Heart left ventricle (tissue), 16 donors: ENCODE measurements at regions not wholly inside any gene's neighbourhood (a gene's known extent, or its start where the extent isn't known, plus 50 kb on each side); places are given as distances from the start of the nearest gene placed in this dataset.

Experiments used
- ATAC-seq, 4 donors: fragments of 200-7000 bp; cut with Tn5 transposase; one replicate each; pipeline ENCODE4 v1.9.1; 2020 to 2022; ENCODE audit warnings: moderate library complexity in 4 of 4, mild to moderate bottlenecking in 3 of 4, moderate number of reproducible peaks in 1 of 4
- DNase-seq, 5 donors: peaks; one replicate each; pipeline ENCODE4 v3.0.0-alpha.2; 2020
- H3K27ac ChIP-seq, 12 donors: fragments of 200-600 bp; sonication (generic) in 4 of 12; one replicate each; pipeline versions ENCODE4 v1.5.0 to v1.8.0; 2016 to 2022; ENCODE audit warnings: mild to moderate bottlenecking in 2 of 12
- H3K27me3 ChIP-seq, 9 donors: fragments of 200-600 bp; sonication (generic) in 2 of 9; one replicate each; pipeline versions ENCODE4 v1.5.1 to v1.8.0; 2016 to 2022; ENCODE audit warnings: mild to moderate bottlenecking in 3 of 9
- H3K36me3 ChIP-seq, 9 donors: fragments of 200-600 bp; sonication (generic) in 2 of 9; one replicate each; pipeline versions ENCODE4 v1.5.0 to v1.8.0; 2018 to 2022; ENCODE audit warnings: mild to moderate bottlenecking in 2 of 9
- H3K4me1 ChIP-seq, 12 donors: fragments of 200-600 bp; sonication (generic) in 4 of 12; one replicate each; pipeline versions ENCODE4 v1.5.0 to v1.8.0; 2016 to 2022; ENCODE audit warnings: mild to moderate bottlenecking in 3 of 12
- H3K4me3 ChIP-seq, 12 donors: fragments of 200-600 bp; sonication (generic) in 4 of 12; one replicate each; pipeline versions ENCODE4 v1.5.0 to v1.8.0; 2017 to 2022; ENCODE audit warnings: mild to moderate bottlenecking in 9 of 12, moderate library complexity in 4 of 12
- H3K9me3 ChIP-seq, 12 donors: fragments of 200-600 bp; sonication (generic) in 4 of 12; one replicate each; pipeline versions ENCODE4 v1.5.0 to v1.8.0; 2016 to 2022; ENCODE audit warnings: mild to moderate bottlenecking in 1 of 12
- POLR2A ChIP-seq, 2 donors: fragments of 450-650 bp; IDR thresholded peaks; one replicate each; pipeline ENCODE4 v1.6.1; 2017; ENCODE audit warnings: antibody characterized with exemption in 2 of 2, mild to moderate bottlenecking in 2 of 2, moderate library complexity in 2 of 2
- WGBS, 4 donors: extraction: QIAGEN DNeasy Blood & Tissue Kit in 2 of 4; methylation state at CpG; one replicate each; pipeline versions ENCODE4 v1.1.5 to v1.1.7; 2013 to 2018; 5-methylcytosine and 5-hydroxymethylcytosine counted together
- intact Hi-C, 10 donors: fragments of 100-400 bp; cut with DNase I; formaldehyde crosslinking; loops; one replicate each; pipeline versions ENCODE4 v1.11.1 to v1.14.2; 2022
- TF ChIP-seq, protein P1 (sequence below), 12 donors: fragments of 200-600 bp; sonication (generic) in 4 of 12; IDR thresholded peaks; one replicate each; pipeline versions ENCODE4 v1.5.0 to v1.8.0; 2018 to 2022; ENCODE audit warnings: antibody characterized with exemption in 12 of 12, mild to moderate bottlenecking in 5 of 12
- donor health status: ischemic (EF 13 %, LVEDD 7.1; RV severe dilation, severe dysfunction).
- donor health status: healthy with polysubstance abuse.
- donor health status: DM: no; HTN: yes; CAD: no.
- donor health status: DM: no; HTN: no; CAD: no.
- donor health status: ischemic (EF 25% LVEDD 6.9; RV normal size, moderate dysfunction).
- donor health status: ischemic (EF 25% LVEDD 5.7; RV mildly dilated, moderate dysfunction).
- donor health status: healthy.
- donor health status: DM: yes; HTN: yes; CAD: no.
- donor health status: ischemic (EF 35%, LVEDD 5.7; RV mildly dilated, moderate dysfunction).
- donor health status: nonischemic (EF 11% LVEDD 7.7; RV severe dilation, severe dysfunction).
- donor health status: DM: yes; HTN: yes; CAD: no.
- donor health status: PGD.
- donor health status: ischemic (EF 29% LVEDD 5.4; RV normal size, mild dysfunction).
- donor health status: nonischemic (EF 23%, LVEDD 6.1; RV moderate dilation, normal function).

GRCh38 chr2:199216253-199216652 is 241.5 kb downstream of the SATB2 start:
- ATAC-seq (no peak), DNase-seq (no peak)
- no peak overlapping the region for H3K4me3 ChIP-seq
- H3K36me3 ChIP-seq = no peaks in the 10 kb centered on the region
- peaks cover 0 to 19% (median 7%) of the 10 kb centered on the region in 12 donors for H3K9me3 ChIP-seq
- intact Hi-C loops = no loop called here
- no peaks in the 10 kb centered on the region for H3K4me1 ChIP-seq
- TF ChIP-seq POLR2A (IDR thresholded peaks at IDR 0.05) = no peak
- TF ChIP-seq, protein P1, sequence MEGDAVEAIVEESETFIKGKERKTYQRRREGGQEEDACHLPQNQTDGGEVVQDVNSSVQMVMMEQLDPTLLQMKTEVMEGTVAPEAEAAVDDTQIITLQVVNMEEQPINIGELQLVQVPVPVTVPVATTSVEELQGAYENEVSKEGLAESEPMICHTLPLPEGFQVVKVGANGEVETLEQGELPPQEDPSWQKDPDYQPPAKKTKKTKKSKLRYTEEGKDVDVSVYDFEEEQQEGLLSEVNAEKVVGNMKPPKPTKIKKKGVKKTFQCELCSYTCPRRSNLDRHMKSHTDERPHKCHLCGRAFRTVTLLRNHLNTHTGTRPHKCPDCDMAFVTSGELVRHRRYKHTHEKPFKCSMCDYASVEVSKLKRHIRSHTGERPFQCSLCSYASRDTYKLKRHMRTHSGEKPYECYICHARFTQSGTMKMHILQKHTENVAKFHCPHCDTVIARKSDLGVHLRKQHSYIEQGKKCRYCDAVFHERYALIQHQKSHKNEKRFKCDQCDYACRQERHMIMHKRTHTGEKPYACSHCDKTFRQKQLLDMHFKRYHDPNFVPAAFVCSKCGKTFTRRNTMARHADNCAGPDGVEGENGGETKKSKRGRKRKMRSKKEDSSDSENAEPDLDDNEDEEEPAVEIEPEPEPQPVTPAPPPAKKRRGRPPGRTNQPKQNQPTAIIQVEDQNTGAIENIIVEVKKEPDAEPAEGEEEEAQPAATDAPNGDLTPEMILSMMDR (IDR thresholded peaks at IDR 0.05) = no peak
- H3K27ac ChIP-seq = no peak overlapping the region
- no peaks in the 10 kb centered on the region for H3K27me3 ChIP-seq
- WGBS, 4 donors = 83 to 93% (median 86%) methylated on average over 3 of the region's 3 CpGs

- no peak for TF ChIP-seq POLR2A (IDR thresholded peaks at IDR 0.05)
- TF ChIP-seq, protein P1 (IDR thresholded peaks at IDR 0.05) = no peak
- ATAC-seq (no peak), DNase-seq (no peak)
- Histone ChIP-seq H3K4me1 (no peaks in the 10 kb centered on the region), H3K4me3 (no peak overlapping the region), H3K9me3 (peaks cover 0 to 17% (median 6%) of the 10 kb centered on the region in 12 donors), H3K27me3 (no peaks in the 10 kb centered on the region), H3K36me3 (no peaks in the 10 kb centered on the region), H3K27ac (no peak overlapping the region)
- intact Hi-C loops = no loop called here
- WGBS, 4 donors = 75 to 86% (median 79%) methylated on average over 2 of the region's 2 CpGs
These were observed 250.7 kb downstream of the SATB2 start for GRCh38 chr2:199207011-199207410.

DNA sequence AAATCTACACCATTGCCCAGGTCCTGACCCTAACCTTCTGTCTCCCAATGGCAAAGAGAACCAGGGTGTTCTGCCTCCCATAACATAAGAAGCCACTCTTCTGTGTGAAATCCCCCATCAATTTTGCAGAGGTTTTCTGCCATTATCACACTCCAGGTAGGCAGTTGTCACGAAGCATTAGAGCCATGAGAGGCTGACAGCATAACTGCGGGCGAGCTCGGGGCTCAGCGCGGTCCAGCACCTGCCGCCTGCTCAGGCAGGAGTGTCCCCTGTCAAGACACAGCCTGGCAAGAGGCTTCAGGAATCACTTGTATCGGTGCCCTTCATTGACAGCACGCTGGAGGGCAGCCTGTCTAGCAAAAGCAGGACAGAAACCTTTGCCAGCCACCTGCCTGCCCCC is 251.2 kb downstream of the SATB2 start:
- intact Hi-C loops = no loop called here
- DNase-seq = no peak

GRCh38 chr2:199202964-199203363 is 254.8 kb downstream of the SATB2 start:
- Histone ChIP-seq H3K4me1 (no peaks in the 10 kb centered on the region), H3K4me3 (no peak overlapping the region), H3K36me3 (no peaks in the 10 kb centered on the region), H3K9me3 (no peaks in the 10 kb centered on the region), H3K27ac (no peak overlapping the region), H3K27me3 (no peaks in the 10 kb centered on the region)
- ATAC-seq (no peak), DNase-seq (no peak)
- no peak for TF ChIP-seq POLR2A (IDR thresholded peaks at IDR 0.05)
- TF ChIP-seq, protein P1 (IDR thresholded peaks at IDR 0.05) = no peak
- 73 to 79% (median 73%) methylated on average over 5 of the region's 5 CpGs for WGBS, 4 donors
- intact Hi-C loops = no loop called here

More for the DNA sequence above, 251.2 kb downstream of the SATB2 start:
- no peak for ATAC-seq
- WGBS, 4 donors = 70 to 80% (median 76%) methylated on average over 7 to 9 of the region's 9 CpGs
- TF ChIP-seq, protein P1 (IDR thresholded peaks at IDR 0.05) = no peak
- no peak for TF ChIP-seq POLR2A (IDR thresholded peaks at IDR 0.05)
- Histone ChIP-seq H3K4me1 (no peaks in the 10 kb centered on the region), H3K27me3 (no peaks in the 10 kb centered on the region), H3K27ac (no peak overlapping the region), H3K4me3 (no peak overlapping the region), H3K9me3 (peaks cover 0 to 12% (median 3%) of the 10 kb centered on the region in 12 donors), H3K36me3 (no peaks in the 10 kb centered on the region)
